H1 (cell line): ENCODE measurements at regions not wholly inside any gene's neighbourhood (a gene's known extent, or its start where the extent isn't known, plus 50 kb on each side); places are given as distances from the start of the nearest gene placed in this dataset.

Experiments
- CTCF ChIA-PET: fragments of 300-600 bp; sonication (Branson Sonifier 250); formaldehyde crosslinking; loops from one replicate; lab custom pipeline; 2021; ENCODE audit not compliant: partially characterized antibody; lab: Charles Lee
- POLR2A ChIA-PET: fragments of 300-600 bp; sonication (Branson Sonifier 250); formaldehyde crosslinking; loops from one replicate; lab custom pipeline; 2021; ENCODE audit warnings: inconsistent platforms; ENCODE audit not compliant: partially characterized antibody; lab: Charles Lee
- DNase-seq, 2 experiments: peaks; one replicate each; pipeline versions ENCODE4 v3.0.0 to v3.0.0-alpha.2; 2010 to 2022; ENCODE audit warnings: low spot score in 2 of 2, low read depth in 1 of 2, mixed read lengths in 1 of 2
- FAIRE-seq: peaks from 2 replicates; lab custom pipeline; 2011; peaks lifted over from hg19 to GRCh38; lab: Jason Lieb, UNC
- H2AFZ ChIP-seq: 2 replicates; pipeline ENCODE4 v1.8.1; 2012; ENCODE audit warnings: low read length, inconsistent platforms
- H2AK5ac ChIP-seq: 2 replicates; pipeline ENCODE4 v1.6.1; 2013; ENCODE audit warnings: low read depth, low read length
- H2BK120ac ChIP-seq: replicated peaks from 2 replicates; pipeline ENCODE3; 2013; ENCODE audit warnings: low read depth, low read length, inconsistent platforms
- H2BK12ac ChIP-seq: 2 replicates; pipeline ENCODE4 v1.6.1; 2013; ENCODE audit warnings: low read depth, low read length
- H2BK15ac ChIP-seq: 2 replicates; pipeline ENCODE4 v1.6.1; 2013; ENCODE audit warnings: low read length
- H2BK20ac ChIP-seq: 2 replicates; pipeline ENCODE4 v1.6.1; 2013; ENCODE audit warnings: low read length
- H2BK5ac ChIP-seq: 2 replicates; pipeline ENCODE4 v1.6.1; 2013; ENCODE audit warnings: low read depth, low read length
- H3K14ac ChIP-seq: 2 replicates; pipeline ENCODE4 v1.6.1; 2013; ENCODE audit warnings: inconsistent platforms; ENCODE audit not compliant: insufficient read length
- H3K18ac ChIP-seq: 2 replicates; pipeline ENCODE4 v1.6.1; 2013; ENCODE audit warnings: low read length; ENCODE audit errors: extremely low read depth
- H3K23ac ChIP-seq: 2 replicates; pipeline ENCODE4 v1.6.1; 2013; ENCODE audit warnings: inconsistent platforms; ENCODE audit not compliant: insufficient read length
- H3K23me2 ChIP-seq: 2 replicates; pipeline ENCODE4 v1.6.1; 2013; ENCODE audit warnings: low read depth, low read length
- H3K27ac ChIP-seq: 2 replicates; pipeline ENCODE4 v1.6.1; 2011; ENCODE audit warnings: low read depth, low read length, inconsistent platforms
- H3K27me3 ChIP-seq, 4 experiments: replicated peaks in 1 of 4; 1 replicate in 1 of 4; 2 replicates in 3 of 4; pipeline versions ENCODE4 v1.6.1 to v1.8.1; 2011 to 2013; ENCODE audit warnings: low read length in 3 of 4, mild to moderate bottlenecking in 3 of 4, inconsistent platforms in 2 of 4, mixed read lengths in 2 of 4, moderate library complexity in 1 of 4; ENCODE audit not compliant: control insufficient read depth in 3 of 4, insufficient read depth in 3 of 4; ENCODE audit errors: extremely low read depth in 1 of 4
- H3K36me3 ChIP-seq, 4 experiments: 2 replicates each; pipeline versions ENCODE4 v1.6.1 to v1.8.1; 2011 to 2013; ENCODE audit warnings: mild to moderate bottlenecking in 4 of 4, low read length in 3 of 4, moderate library complexity in 2 of 4, control low read depth in 1 of 4, inconsistent platforms in 1 of 4; ENCODE audit not compliant: insufficient read depth in 4 of 4, control insufficient read depth in 2 of 4
- H3K4ac ChIP-seq: replicated peaks from 2 replicates; pipeline ENCODE3; 2013; ENCODE audit warnings: low read length, low read depth, mixed read lengths, inconsistent platforms; ENCODE audit not compliant: insufficient read length
- H3K4me1 ChIP-seq, 4 experiments: replicated peaks in 1 of 4; 1 replicate in 1 of 4; 2 replicates in 3 of 4; pipeline versions ENCODE4 v1.6.1 to v1.8.1; 2011 to 2013; ENCODE audit warnings: low read length in 3 of 4, inconsistent platforms in 2 of 4, mixed read lengths in 1 of 4; ENCODE audit not compliant: insufficient read depth in 4 of 4, control insufficient read depth in 3 of 4
- H3K4me2 ChIP-seq, 2 experiments: 2 replicates each; pipeline versions ENCODE4 v1.6.1 to v1.8.1; 2011 to 2013; ENCODE audit warnings: low read depth in 2 of 2, low read length in 2 of 2, control low read depth in 1 of 2, inconsistent platforms in 1 of 2, mild to moderate bottlenecking in 1 of 2; ENCODE audit not compliant: insufficient read depth in 1 of 2
- H3K4me3 ChIP-seq, 4 experiments: fragments of 200-600, 300-600 bp in 1 of 4; sonication (generic), shearing (Covaris generic), sonication (Bioruptor Twin) in 1 of 4; 2 replicates each; pipeline versions ENCODE4 v1.5.1 to v1.8.1; 2011 to 2016; ENCODE audit warnings: low read length in 4 of 4, low read depth in 3 of 4, control low read depth in 2 of 4, inconsistent platforms in 2 of 4, mild to moderate bottlenecking in 2 of 4, mixed read lengths in 1 of 4, moderate library complexity in 1 of 4; ENCODE audit not compliant: insufficient read depth in 2 of 4; ENCODE audit errors: extremely low read depth in 1 of 4
- H3K56ac ChIP-seq: replicated peaks from 2 replicates; pipeline ENCODE3; 2013; ENCODE audit warnings: low read depth, mild to moderate bottlenecking, mixed read lengths, low read length, inconsistent platforms; ENCODE audit not compliant: insufficient read length
- H3K79me1 ChIP-seq: 2 replicates; pipeline ENCODE4 v1.6.1; 2013; ENCODE audit warnings: low read depth, low read length, control low read depth
- H3K79me2 ChIP-seq, 2 experiments: 2 replicates each; pipeline versions ENCODE4 v1.6.1 to v1.8.1; 2012 to 2013; ENCODE audit warnings: low read length in 2 of 2, mild to moderate bottlenecking in 2 of 2, inconsistent platforms in 1 of 2; ENCODE audit not compliant: insufficient read depth in 2 of 2, control insufficient read depth in 1 of 2
- H3K9ac ChIP-seq, 4 experiments: replicated peaks in 1 of 4; 1 replicate in 1 of 4; 2 replicates in 3 of 4; pipeline versions ENCODE4 v1.6.1 to v1.8.1; 2011 to 2013; ENCODE audit warnings: low read depth in 3 of 4, low read length in 3 of 4, control low read depth in 2 of 4, mild to moderate bottlenecking in 2 of 4, moderate library complexity in 2 of 4, inconsistent platforms in 1 of 4; ENCODE audit errors: extremely low read depth in 1 of 4
- H3K9me3 ChIP-seq, 2 experiments: 2 replicates each; pipeline versions ENCODE4 v1.6.1 to v1.8.1; 2012 to 2013; ENCODE audit warnings: mild to moderate bottlenecking in 2 of 2, moderate library complexity in 2 of 2, control low read depth in 1 of 2, inconsistent platforms in 1 of 2, low read depth in 1 of 2, low read length in 1 of 2, mixed read lengths in 1 of 2; ENCODE audit not compliant: insufficient read depth in 2 of 2
- H4K20me1 ChIP-seq, 2 experiments: replicated peaks in 1 of 2; 2 replicates each; pipeline versions ENCODE3 to v1.8.1; 2011 to 2013; ENCODE audit warnings: inconsistent platforms in 2 of 2, low read length in 2 of 2, mild to moderate bottlenecking in 1 of 2; ENCODE audit not compliant: insufficient read depth in 2 of 2, control insufficient read depth in 1 of 2
- H4K5ac ChIP-seq: 2 replicates; pipeline ENCODE4 v1.6.1; 2013; ENCODE audit warnings: low read length, low read depth, mixed read lengths, inconsistent platforms; ENCODE audit not compliant: insufficient read length
- H4K8ac ChIP-seq: 2 replicates; pipeline ENCODE4 v1.8.0; 2013; ENCODE audit warnings: mild to moderate bottlenecking, moderate library complexity, low read length, inconsistent platforms; ENCODE audit not compliant: insufficient read depth; ENCODE audit errors: extremely low read depth
- H4K91ac ChIP-seq: replicated peaks from 2 replicates; pipeline ENCODE3; 2013; ENCODE audit warnings: low read length, mixed read lengths, inconsistent platforms; ENCODE audit not compliant: insufficient read length
- BACH1 ChIP-seq: IDR thresholded peaks from 2 replicates; pipeline ENCODE4 v1.6.1; 2012; ENCODE audit warnings: low read length, improper control_type of control experiment
- EGR1 ChIP-seq: IDR thresholded peaks from 2 replicates; pipeline ENCODE4 v1.6.1; 2011; ENCODE audit warnings: low read depth, low read length, borderline replicate concordance
- JUN ChIP-seq: IDR thresholded peaks from 2 replicates; pipeline ENCODE4 v1.6.1; 2011; ENCODE audit warnings: low read depth, mild to moderate bottlenecking, improper control_type of control experiment, low read length
- JUND ChIP-seq: IDR thresholded peaks from 2 replicates; pipeline ENCODE4 v1.6.1; 2011; ENCODE audit warnings: mild to moderate bottlenecking, improper control_type of control experiment, low read length
- MAFK ChIP-seq: IDR thresholded peaks from 2 replicates; pipeline ENCODE4 v1.6.1; 2012; ENCODE audit warnings: low read depth, mild to moderate bottlenecking, improper control_type of control experiment, low read length
- RNF2 ChIP-seq: fragments of 200-900, 300-1000 bp; sonication (generic); IDR thresholded peaks from 2 replicates; pipeline ENCODE4 v1.7.1; 2016; ENCODE audit warnings: borderline replicate concordance, low read depth, mild to moderate bottlenecking, antibody characterized with exemption, low read length; ENCODE audit not compliant: poor library complexity, severe bottlenecking; ENCODE audit errors: missing control alignments
- SRF ChIP-seq: IDR thresholded peaks from 2 replicates; pipeline ENCODE4 v1.6.1; 2011; ENCODE audit warnings: mild to moderate bottlenecking, low read depth, low read length, moderate library complexity
- TEAD4 ChIP-seq: IDR thresholded peaks from 2 replicates; pipeline ENCODE4 v1.6.1; 2012; ENCODE audit warnings: low read depth, low read length, inconsistent platforms, mixed read lengths
- WGBS, 2 experiments: shearing (Covaris generic) in 1 of 2; methylation state at CpG; one replicate each; pipeline versions ENCODE4 v1.1.6 to v1.1.7; 2013 to 2015; ENCODE audit warnings: low lambda C conversion rate in 2 of 2, mixed read lengths in 2 of 2, inconsistent platforms in 1 of 2, low coverage in 1 of 2, missing lambda C conversion rate in 1 of 2; ENCODE audit not compliant: insufficient replicate concordance in 2 of 2, insufficient coverage in 1 of 2, insufficient read length in 1 of 2; ENCODE audit errors: extremely low coverage in 1 of 2, missing lambda C conversion rate in 1 of 2; 5-methylcytosine and 5-hydroxymethylcytosine counted together

DNA sequence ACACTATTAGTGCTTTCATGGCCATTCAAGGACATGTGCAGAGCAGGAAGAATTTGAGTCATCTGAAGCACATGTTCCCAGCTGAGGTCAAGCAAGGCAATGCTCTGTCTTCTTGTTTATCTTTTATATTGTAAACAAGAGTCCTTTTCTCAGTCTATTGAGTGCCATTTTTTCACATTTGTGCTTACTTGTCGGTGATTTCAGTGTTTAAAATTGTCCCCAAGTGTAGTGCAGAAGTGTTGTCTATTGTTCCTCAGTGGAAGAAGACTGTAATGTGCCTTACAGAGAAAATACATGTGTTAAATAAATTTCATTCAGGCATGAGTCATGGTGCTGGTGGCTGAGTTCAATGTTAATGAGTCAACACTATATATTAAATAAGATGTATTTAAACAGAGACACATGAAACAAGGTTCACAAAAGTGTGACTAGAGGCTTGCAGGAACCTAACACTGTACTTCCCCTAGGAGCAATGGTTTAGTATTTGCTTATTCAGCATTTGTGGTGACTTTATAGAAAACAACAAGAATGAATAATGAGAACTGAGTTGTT, 391.1 kb downstream of the LRIG3 start:
- Histone ChIP-seq H2BK15ac (no peak overlapping the region), H3K79me1 (no peaks in the 10 kb centered on the region), H3K23me2 (no peaks in the 10 kb centered on the region), H3K27me3 (no peaks in the 10 kb centered on the region), H2BK12ac (no peak overlapping the region), H4K91ac (no peak overlapping the region), H3K4me3 (no peak overlapping the region), H3K23ac (no peak overlapping the region), H4K5ac (no peak overlapping the region), H2BK20ac (no peak overlapping the region), H4K20me1 (no peaks in the 10 kb centered on the region), H2AFZ (no peak overlapping the region), H3K14ac (no peak overlapping the region), H3K18ac (no peak overlapping the region), H3K4me1 (no peaks in the 10 kb centered on the region), H3K56ac (no peak overlapping the region), H4K8ac (no peak overlapping the region), H2BK120ac (no peak overlapping the region), H3K9me3 (no peaks in the 10 kb centered on the region)
- CTCF ChIA-PET, result interaction anchor here (0.5 to 1.7 kb wide), 4 partner anchors 9 to 634 kb away, joined by 3 to 4 read pairs (median 3); no protein-coding TSS in a partner anchor
- WGBS, 2 experiments, result 94% methylated on average over 1 of the region's 1 CpG; no CpG with 5 or more reads in 1 of the 2 experiments
- no peak for TF ChIP-seq RNF2
- TF ChIP-seq BACH1, result no peak
- no peak for TF ChIP-seq JUN
- no peak for TF ChIP-seq EGR1
- TF ChIP-seq MAFK, result peak; percentile 73
- no peak for TF ChIP-seq TEAD4
- no peak for TF ChIP-seq JUND
- no peak for TF ChIP-seq SRF
- TF ChIP-seq, all 59 proteins: peak for 1
- DNase-seq (no peak), FAIRE-seq (no peak)
- no peak overlapping the region for H3K4me2 ChIP-seq
- H3K79me2 ChIP-seq, result no peaks in the 10 kb centered on the region
- H3K36me3 ChIP-seq, result no peaks in the 10 kb centered on the region
- no peak overlapping the region for H3K27ac ChIP-seq
- POLR2A ChIA-PET, result no interaction called here
- H2BK5ac ChIP-seq, result no peak overlapping the region
- H2AK5ac ChIP-seq, result no peak overlapping the region
- no peak overlapping the region for H3K4ac ChIP-seq
- no peak overlapping the region for H3K9ac ChIP-seq
